AG04450 (cell line): ENCODE measurements at regions not wholly inside any gene's neighbourhood (a gene's known extent, or its start where the extent isn't known, plus 50 kb on each side); places are given as distances from the start of the nearest gene placed in this dataset.

Experiments
- CTCF ChIA-PET: fragments of 300-600, 350-600 bp; formaldehyde crosslinking; extraction: SDS; loops from one replicate; lab custom pipeline; 2022; ENCODE audit warnings: antibody characterized with exemption, inconsistent platforms; lab: Charles Lee
- POLR2A ChIA-PET: fragments of 350-600 bp; formaldehyde crosslinking; extraction: SDS; loops from one replicate; lab custom pipeline; 2021; ENCODE audit warnings: antibody characterized with exemption, inconsistent platforms; lab: Yijun Ruan, JAX
- DNase-seq: peaks from one replicate; pipeline ENCODE4 v3.0.0-alpha.2; 2011; ENCODE audit warnings: low read depth, low spot score
- H3K27ac ChIP-seq: one replicate; pipeline ENCODE4 v1.5.1; 2012; ENCODE audit warnings: low read depth, low read length, control low read depth
- H3K27me3 ChIP-seq: one replicate; pipeline ENCODE4 v1.6.0; 2012; ENCODE audit warnings: low read length; ENCODE audit not compliant: control insufficient read depth, insufficient read depth
- H3K4me3 ChIP-seq: 2 replicates; pipeline ENCODE4 v1.5.1; 2011; ENCODE audit warnings: mild to moderate bottlenecking, low read depth, low read length, control low read depth
- H3K9me3 ChIP-seq: 2 replicates; pipeline ENCODE4 v1.5.1; 2012; ENCODE audit warnings: low read length; ENCODE audit not compliant: control insufficient read depth, insufficient read depth
- CTCF ChIP-seq: IDR thresholded peaks from 2 replicates; pipeline ENCODE4 v1.5.1; 2011; ENCODE audit warnings: low read depth, low read length, control low read depth, inconsistent platforms

DNA sequence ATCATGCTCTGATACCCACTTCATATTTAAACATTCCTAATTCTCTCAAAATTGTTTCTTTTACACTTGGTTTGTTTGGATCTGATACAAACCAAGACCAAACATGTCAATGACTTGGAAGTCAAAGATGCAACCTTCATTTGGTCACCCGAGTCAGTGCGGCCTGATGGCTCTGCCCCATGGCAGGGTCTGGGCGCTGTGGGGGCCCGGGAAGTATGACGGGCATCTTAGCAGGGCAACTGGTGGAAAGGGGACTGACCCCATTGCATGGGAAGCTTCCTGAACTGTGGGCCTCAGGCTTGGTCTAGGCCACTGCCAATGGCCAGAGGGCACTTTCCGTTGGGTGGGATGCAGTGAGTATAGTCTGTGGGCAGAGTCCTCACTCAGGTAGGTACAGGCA, 178.0 kb downstream of the KATNIP start:
- TF ChIP-seq CTCF = no peak
- H3K27me3 ChIP-seq = no peaks in the 10 kb centered on the region
- no peak overlapping the region for H3K4me3 ChIP-seq
- no peak overlapping the region for H3K27ac ChIP-seq
- ChIA-PET CTCF (no interaction called here), POLR2A (no interaction called here)
- no peak for DNase-seq
- peaks cover 2% of the 10 kb centered on the region; the same call in 1 of the 2 replicates for H3K9me3 ChIP-seq

GRCh38 chr16:27728691-27729090, 178.7 kb downstream of the KATNIP start:
- no peak for DNase-seq
- no peaks in the 10 kb centered on the region for H3K27me3 ChIP-seq
- H3K27ac ChIP-seq = no peak overlapping the region
- TF ChIP-seq CTCF = no peak
- H3K9me3 ChIP-seq = peaks cover 2% of the 10 kb centered on the region; the same call in 1 of the 2 replicates
- ChIA-PET POLR2A (no interaction called here), CTCF (interaction anchor here (1.2 kb wide), 1 partner anchor 89 kb away, joined by 4 read pairs; no protein-coding TSS in a partner anchor)
- H3K4me3 ChIP-seq = no peak overlapping the region

GRCh38 chr16:27729516-27730304, 179.8 kb downstream of the KATNIP start:
- H3K9me3 ChIP-seq = peaks cover 2% of the 10 kb centered on the region; the same call in 1 of the 2 replicates
- no peak for TF ChIP-seq CTCF
- POLR2A ChIA-PET = no interaction called here
- H3K4me3 ChIP-seq = no peak overlapping the region
- CTCF ChIA-PET = interaction anchor here (1.0 to 1.2 kb wide), 2 partner anchors 90 kb away, joined by 4 read pairs; no protein-coding TSS in a partner anchor
- H3K27me3 ChIP-seq = no peaks in the 10 kb centered on the region
- H3K27ac ChIP-seq = peak overlapping the region; percentile 47
- no peak for DNase-seq

DNA sequence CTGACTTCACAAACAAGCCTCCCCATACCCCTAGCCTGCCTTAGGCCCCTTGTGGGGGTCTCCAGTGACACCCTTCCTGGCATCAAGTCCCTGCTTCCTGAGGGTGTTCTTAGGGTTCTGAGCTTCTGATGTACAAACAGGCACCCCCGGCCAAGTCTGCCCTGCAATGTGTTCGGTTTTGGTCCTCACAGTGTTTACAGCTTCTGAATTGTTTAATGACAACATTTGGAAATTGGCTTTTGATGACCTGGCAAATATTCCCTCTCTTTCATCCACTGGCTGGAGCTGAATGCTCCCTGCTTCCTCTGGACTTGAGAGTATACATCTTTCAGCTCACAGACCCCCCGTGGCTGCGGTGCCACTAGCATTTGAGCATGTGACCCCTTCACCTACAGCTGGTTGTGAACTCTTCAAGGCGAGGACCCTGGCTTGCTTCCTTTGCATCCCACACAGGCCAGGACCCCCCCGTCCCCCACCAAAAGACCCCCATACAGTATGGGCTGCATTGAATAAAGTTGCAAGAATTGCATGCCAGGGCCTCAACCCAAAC, 180.8 kb downstream of the KATNIP start:
- no peak for DNase-seq
- TF ChIP-seq CTCF = no peak
- peaks cover 2% of the 10 kb centered on the region; the same call in 1 of the 2 replicates for H3K9me3 ChIP-seq
- ChIA-PET CTCF (interaction anchor here (0.7 to 1.0 kb wide), 2 partner anchors 40 to 91 kb away, joined by 3 to 4 read pairs; no protein-coding TSS in a partner anchor), POLR2A (no interaction called here)
- no peak overlapping the region for H3K4me3 ChIP-seq
- no peak overlapping the region for H3K27ac ChIP-seq
- no peaks in the 10 kb centered on the region for H3K27me3 ChIP-seq

- no peak for DNase-seq
These were observed 185.1 kb downstream of the KATNIP start for GRCh38 chr16:27735031-27735430.

More at GRCh38 chr16:27735031-27735430, 185.1 kb downstream of the KATNIP start:
- Histone ChIP-seq H3K27me3 (no peaks in the 10 kb centered on the region), H3K9me3 (no peaks in the 10 kb centered on the region), H3K27ac (no peak overlapping the region), H3K4me3 (no peak overlapping the region)
- CTCF ChIA-PET = no interaction called here
- POLR2A ChIA-PET = interaction anchor here (0.6 kb wide), 1 partner anchor 9 kb away, joined by 4 read pairs; no protein-coding TSS in a partner anchor
- no peak for TF ChIP-seq CTCF
